ENCODE measurements at regions not wholly inside any gene's neighbourhood (a gene's known extent, or its start where the extent isn't known, plus 50 kb on each side); places are given as distances from the start of the nearest gene placed in this dataset.

DNA sequence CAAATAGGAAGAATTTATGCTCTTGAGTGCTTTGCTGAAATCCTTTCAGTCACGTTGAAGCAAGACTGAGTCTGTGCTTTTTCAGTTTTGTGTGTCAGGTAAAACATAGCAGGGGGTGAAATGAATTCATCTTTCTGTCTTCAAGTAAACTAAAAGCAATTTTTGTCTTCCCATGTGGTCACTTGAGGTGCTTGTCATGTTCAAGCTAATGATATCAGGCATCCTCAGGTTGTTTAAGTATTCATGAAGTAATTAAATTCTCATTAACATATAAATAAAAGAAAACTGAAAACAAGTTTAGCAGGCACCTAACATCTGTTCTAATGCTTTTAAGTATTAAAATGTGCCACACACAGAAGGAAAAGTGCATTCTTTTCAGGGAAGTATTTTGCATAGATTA lies 2701.3 kb downstream of the PCDH9 start:
- H3K4me3 ChIP-seq: no peak overlapping the region
- no peaks in the 10 kb centered on the region for H3K4me1 ChIP-seq (ENCODE audit: low read depth)
- TF ChIP-seq, protein P1, sequence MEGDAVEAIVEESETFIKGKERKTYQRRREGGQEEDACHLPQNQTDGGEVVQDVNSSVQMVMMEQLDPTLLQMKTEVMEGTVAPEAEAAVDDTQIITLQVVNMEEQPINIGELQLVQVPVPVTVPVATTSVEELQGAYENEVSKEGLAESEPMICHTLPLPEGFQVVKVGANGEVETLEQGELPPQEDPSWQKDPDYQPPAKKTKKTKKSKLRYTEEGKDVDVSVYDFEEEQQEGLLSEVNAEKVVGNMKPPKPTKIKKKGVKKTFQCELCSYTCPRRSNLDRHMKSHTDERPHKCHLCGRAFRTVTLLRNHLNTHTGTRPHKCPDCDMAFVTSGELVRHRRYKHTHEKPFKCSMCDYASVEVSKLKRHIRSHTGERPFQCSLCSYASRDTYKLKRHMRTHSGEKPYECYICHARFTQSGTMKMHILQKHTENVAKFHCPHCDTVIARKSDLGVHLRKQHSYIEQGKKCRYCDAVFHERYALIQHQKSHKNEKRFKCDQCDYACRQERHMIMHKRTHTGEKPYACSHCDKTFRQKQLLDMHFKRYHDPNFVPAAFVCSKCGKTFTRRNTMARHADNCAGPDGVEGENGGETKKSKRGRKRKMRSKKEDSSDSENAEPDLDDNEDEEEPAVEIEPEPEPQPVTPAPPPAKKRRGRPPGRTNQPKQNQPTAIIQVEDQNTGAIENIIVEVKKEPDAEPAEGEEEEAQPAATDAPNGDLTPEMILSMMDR (IDR thresholded peaks at IDR 0.05; ENCODE audit: low read depth, low read length): no peak
- H3K27me3 ChIP-seq: no peaks in the 10 kb centered on the region
- no peaks in the 10 kb centered on the region for H3K36me3 ChIP-seq
- no peak overlapping the region for H3K27ac ChIP-seq
- H3K9me3 ChIP-seq (ENCODE audit: low read depth): no peaks in the 10 kb centered on the region
- DNase-seq (ENCODE audit: low read depth in 1 of 2, low spot score in 1 of 2): peak in 1 of 2 donors; percentile 5

DNA sequence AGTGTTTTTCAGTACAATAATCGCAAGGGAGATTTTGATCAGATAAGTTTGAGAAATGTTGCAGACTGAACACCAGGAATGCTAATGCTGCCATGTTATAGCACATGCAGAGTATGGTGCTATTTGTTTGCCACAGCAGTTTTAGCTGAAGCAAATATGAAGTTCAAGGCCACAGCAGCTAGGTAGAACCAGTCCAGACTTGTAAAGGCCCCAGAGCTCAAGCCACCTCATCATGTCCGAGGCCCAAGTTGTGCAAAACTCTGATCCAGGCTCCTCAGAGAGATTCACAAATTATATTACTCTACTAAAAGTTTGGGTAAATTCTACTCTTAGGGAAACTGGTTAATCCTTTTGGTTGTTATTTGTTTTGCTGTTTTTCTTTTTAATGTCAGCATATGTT lies 2702.6 kb downstream of the PCDH9 start:
- H3K4me1 ChIP-seq (ENCODE audit: low read depth): no peaks in the 10 kb centered on the region
- no peak overlapping the region for H3K27ac ChIP-seq
- H3K9me3 ChIP-seq (ENCODE audit: low read depth): no peaks in the 10 kb centered on the region
- TF ChIP-seq, protein P1 (IDR thresholded peaks at IDR 0.05; ENCODE audit: low read depth, low read length): no peak
- no peak for DNase-seq (ENCODE audit: low read depth in 1 of 2, low spot score in 1 of 2)
- no peak overlapping the region for H3K4me3 ChIP-seq
- no peaks in the 10 kb centered on the region for H3K27me3 ChIP-seq
- H3K36me3 ChIP-seq: no peaks in the 10 kb centered on the region

DNA sequence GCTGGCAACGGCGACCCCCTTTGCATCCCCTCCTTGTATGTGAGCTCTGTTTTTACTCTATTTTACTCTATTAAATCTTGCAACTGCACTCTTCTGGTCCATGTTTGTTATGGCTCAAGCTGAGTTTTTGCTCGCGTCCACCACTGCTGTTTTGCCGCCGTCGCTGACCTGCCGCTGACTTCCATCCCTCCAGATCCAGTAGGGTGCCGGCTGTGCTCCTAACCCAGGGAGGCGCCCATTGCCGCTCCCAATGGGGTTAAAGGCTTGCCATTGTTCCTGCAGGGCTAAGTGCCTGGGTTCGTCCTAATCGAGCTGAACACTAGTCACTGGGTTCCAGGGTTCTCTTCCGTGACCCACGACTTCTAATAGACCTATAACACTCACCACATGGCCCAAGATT lies 2704.4 kb downstream of the PCDH9 start:
- H3K9me3 ChIP-seq (ENCODE audit: low read depth): no peaks in the 10 kb centered on the region
- H3K27me3 ChIP-seq: no peaks in the 10 kb centered on the region
- no peak overlapping the region for H3K4me3 ChIP-seq
- no peak overlapping the region for H3K27ac ChIP-seq
- TF ChIP-seq, protein P1 (IDR thresholded peaks at IDR 0.05; ENCODE audit: low read depth, low read length): no peak
- no peak for DNase-seq (ENCODE audit: low read depth in 1 of 2, low spot score in 1 of 2)
- no peaks in the 10 kb centered on the region for H3K4me1 ChIP-seq (ENCODE audit: low read depth)
- no peaks in the 10 kb centered on the region for H3K36me3 ChIP-seq

DNA sequence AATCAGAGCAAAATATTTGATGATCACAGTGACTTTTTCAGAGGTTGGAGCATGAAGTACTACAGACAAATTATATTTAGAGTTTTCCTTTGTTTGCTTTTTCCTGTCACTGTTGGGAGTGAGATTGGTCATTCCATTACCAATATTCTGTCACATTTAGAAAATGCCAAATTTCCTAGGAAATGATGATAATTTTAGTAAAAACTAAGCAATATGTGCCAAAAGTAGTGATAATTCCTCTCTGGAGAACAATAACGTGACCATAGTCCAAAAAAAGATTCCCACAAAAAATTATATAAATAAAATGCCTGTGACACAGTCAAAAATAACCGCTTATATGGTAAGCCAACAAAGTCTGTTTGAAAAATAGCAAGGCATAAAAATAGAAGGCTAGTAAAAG lies 2719.4 kb downstream of the PCDH9 start:
- no peak for DNase-seq (ENCODE audit: low read depth in 1 of 2, low spot score in 1 of 2)
- Histone ChIP-seq H3K4me1 (ENCODE audit: low read depth) (no peaks in the 10 kb centered on the region), H3K9me3 (ENCODE audit: low read depth) (no peaks in the 10 kb centered on the region), H3K4me3 (no peak overlapping the region), H3K27ac (no peak overlapping the region), H3K27me3 (no peaks in the 10 kb centered on the region), H3K36me3 (no peaks in the 10 kb centered on the region)
- TF ChIP-seq, protein P1 (IDR thresholded peaks at IDR 0.05; ENCODE audit: low read depth, low read length): no peak

DNA sequence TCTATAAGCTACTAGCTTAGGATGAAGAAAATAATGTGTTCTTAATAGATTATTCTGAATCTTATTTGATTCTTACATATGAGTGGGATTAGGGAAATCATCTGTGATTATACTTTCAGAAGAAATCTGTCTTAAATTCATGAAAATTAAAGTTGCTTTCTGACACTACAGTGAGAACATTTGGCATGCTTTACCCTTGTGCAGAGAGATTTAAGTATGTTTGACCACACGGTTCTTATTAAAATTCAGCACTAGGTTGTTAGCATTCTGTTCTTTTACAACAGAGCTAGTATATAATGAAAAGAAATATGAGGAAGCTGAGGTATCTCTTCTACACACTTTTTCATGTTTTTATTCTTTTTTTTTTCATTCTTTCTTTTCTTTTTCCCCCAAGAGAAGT lies 2723.9 kb downstream of the PCDH9 start:
- Histone ChIP-seq H3K4me1 (ENCODE audit: low read depth) (no peaks in the 10 kb centered on the region), H3K9me3 (ENCODE audit: low read depth) (no peaks in the 10 kb centered on the region), H3K27ac (no peak overlapping the region), H3K36me3 (no peaks in the 10 kb centered on the region), H3K4me3 (no peak overlapping the region), H3K27me3 (no peaks in the 10 kb centered on the region)
- DNase-seq (ENCODE audit: low read depth in 1 of 2, low spot score in 1 of 2): no peak
- TF ChIP-seq, protein P1 (IDR thresholded peaks at IDR 0.05; ENCODE audit: low read depth, low read length): no peak

DNA sequence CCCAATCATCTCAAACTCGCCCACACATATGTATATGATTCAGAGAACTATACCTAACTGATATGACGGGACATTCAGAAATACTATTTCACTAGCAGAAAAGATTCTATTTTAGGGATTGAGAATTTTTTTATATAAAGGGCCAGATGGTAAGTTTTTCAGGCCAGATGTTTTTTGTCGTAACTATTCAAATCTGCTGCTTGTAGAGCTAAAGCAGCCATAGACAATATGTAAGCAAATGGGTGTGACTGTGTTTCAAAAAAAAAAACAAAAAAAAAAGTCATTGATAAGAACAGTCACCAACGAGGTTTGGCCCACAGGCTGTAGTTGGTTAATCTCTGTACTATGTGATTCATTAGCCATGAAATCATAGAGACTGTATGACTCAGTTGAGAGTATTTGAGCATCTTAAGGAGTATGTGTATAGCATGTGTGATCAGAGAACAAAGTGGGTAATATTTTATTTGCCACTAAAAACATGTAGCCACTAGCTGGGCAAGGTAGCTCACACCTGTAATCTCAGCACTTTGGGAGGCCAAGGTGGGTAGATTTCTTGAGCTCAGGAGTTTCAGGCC lies 2724.7 kb downstream of the PCDH9 start:
- H3K9me3 ChIP-seq (ENCODE audit: low read depth): no peaks in the 10 kb centered on the region
- no peaks in the 10 kb centered on the region for H3K4me1 ChIP-seq (ENCODE audit: low read depth)
- H3K36me3 ChIP-seq: no peaks in the 10 kb centered on the region
- H3K4me3 ChIP-seq: no peak overlapping the region
- TF ChIP-seq, protein P1 (IDR thresholded peaks at IDR 0.05; ENCODE audit: low read depth, low read length): no peak
- no peaks in the 10 kb centered on the region for H3K27me3 ChIP-seq
- H3K27ac ChIP-seq: no peak overlapping the region
- peak in 1 of 2 donors; percentile 50 for DNase-seq (ENCODE audit: low read depth in 1 of 2, low spot score in 1 of 2)
